ENCODE measurements at regions not wholly inside any gene's neighbourhood (a gene's known extent, or its start where the extent isn't known, plus 50 kb on each side); places are given as distances from the start of the nearest gene placed in this dataset.

DNA sequence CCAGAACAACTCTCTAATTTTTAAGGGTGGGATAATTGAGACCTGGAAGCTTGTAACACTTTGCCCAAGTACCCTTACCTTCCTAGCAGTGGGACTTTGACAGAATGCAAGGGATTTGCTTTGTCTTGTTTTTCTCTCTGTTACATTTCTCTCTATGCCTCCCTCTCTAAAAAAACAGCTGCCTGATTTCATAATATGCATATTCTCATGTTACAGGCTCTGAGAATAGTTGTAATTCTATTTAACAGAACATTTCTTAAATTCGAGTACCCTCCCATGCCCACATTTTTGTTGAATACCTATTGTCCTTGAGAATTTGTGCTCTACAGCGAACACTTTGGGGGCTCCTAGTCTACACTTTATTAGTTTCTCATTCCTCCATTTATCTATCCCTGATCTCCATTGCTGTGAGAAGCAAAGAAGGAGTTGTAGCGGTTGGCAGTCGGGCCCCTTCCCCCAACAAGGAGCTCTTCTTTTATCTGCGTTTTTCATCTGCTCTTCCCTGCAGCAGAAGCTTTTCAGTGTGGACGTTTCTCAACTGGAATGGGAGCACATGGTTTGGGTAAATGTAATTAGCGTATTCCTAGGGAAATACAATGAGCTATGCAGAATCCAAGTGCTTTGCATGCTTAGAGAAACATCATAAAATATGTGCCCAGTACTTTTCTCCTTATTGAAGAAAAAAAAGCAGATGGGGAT is 117.7 kb upstream of the CCDC90B start:
- Histone ChIP-seq H3K4me2 (no peak overlapping the region), H3K27ac (no peak overlapping the region), H3K9me3 (ENCODE audit: low read depth) (no peaks in the 10 kb centered on the region), H3F3A (ENCODE audit: low read depth) (no peaks in the 10 kb centered on the region), H3K79me2 (ENCODE audit: low read depth) (no peaks in the 10 kb centered on the region), H3K4me3 (no peak overlapping the region), H3K4me1 (peaks cover 6% of the 10 kb centered on the region), H4K20me1 (ENCODE audit: low read depth) (no peaks in the 10 kb centered on the region), H3K27me3 (no peaks in the 10 kb centered on the region), H3K36me3 (no peaks in the 10 kb centered on the region), H2AFZ (replicated peaks) (peak overlapping the region; percentile 69), H3K9ac (no peak overlapping the region)
- Mint-ChIP-seq H3K4me3 (no peak overlapping the region), H3K4me1 (peaks cover 6% of the 10 kb centered on the region), H3K9me3 (no peaks in the 10 kb centered on the region), H3K36me3 (no peaks in the 10 kb centered on the region), H3K27me3 (ENCODE audit: insufficient read depth, low read depth) (peaks cover 3% of the 10 kb centered on the region), H3K27ac (peak overlapping the region; percentile 83)
- no peak for DNase-seq (ENCODE audit: low spot score)
- TF ChIP-seq, protein P1, sequence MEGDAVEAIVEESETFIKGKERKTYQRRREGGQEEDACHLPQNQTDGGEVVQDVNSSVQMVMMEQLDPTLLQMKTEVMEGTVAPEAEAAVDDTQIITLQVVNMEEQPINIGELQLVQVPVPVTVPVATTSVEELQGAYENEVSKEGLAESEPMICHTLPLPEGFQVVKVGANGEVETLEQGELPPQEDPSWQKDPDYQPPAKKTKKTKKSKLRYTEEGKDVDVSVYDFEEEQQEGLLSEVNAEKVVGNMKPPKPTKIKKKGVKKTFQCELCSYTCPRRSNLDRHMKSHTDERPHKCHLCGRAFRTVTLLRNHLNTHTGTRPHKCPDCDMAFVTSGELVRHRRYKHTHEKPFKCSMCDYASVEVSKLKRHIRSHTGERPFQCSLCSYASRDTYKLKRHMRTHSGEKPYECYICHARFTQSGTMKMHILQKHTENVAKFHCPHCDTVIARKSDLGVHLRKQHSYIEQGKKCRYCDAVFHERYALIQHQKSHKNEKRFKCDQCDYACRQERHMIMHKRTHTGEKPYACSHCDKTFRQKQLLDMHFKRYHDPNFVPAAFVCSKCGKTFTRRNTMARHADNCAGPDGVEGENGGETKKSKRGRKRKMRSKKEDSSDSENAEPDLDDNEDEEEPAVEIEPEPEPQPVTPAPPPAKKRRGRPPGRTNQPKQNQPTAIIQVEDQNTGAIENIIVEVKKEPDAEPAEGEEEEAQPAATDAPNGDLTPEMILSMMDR (IDR thresholded peaks at IDR 0.05), result no peak
- TF ChIP-seq EZH2phosphoT487 (IDR thresholded peaks at IDR 0.05) (no peak), EZH2 (IDR thresholded peaks at IDR 0.05) (no peak)

DNA sequence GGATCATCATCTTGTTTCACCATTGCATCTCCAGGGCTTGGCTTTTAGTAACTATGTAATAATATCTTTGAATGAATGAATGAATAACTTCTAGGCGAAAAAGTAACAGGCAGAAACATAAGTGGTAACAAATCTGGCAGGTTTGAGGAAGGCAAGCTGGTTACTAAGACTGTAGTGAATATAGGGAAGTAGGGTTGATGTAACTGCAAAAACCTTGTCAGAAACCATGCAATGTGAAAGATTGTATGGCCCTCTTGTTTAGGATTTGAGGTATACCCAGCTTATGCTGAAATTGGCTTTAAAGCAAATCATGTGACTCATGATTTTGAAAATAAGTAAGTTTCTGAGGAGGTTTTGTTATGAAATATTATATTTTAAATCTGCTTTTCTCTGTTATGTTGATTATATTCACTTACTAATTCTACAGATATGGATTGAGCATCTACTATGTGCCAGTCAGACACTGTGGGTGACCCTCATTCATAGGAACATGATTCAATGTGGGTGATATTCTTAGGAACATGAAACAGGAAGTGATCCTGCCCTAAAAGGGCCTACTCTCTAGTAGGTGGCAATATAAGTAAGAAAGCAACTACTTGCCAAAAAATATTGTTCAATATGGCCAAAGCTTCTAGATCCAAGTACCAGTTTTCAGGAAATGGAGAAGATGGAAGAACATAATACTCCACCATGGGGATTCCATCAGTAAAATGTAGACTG is 115.5 kb upstream of the CCDC90B start:
- H3K4me1 ChIP-seq, result peaks cover 6% of the 10 kb centered on the region
- Mint-ChIP-seq H3K36me3 (no peaks in the 10 kb centered on the region), H3K27me3 (ENCODE audit: insufficient read depth, low read depth) (no peaks in the 10 kb centered on the region), H3K9me3 (no peaks in the 10 kb centered on the region), H3K4me1 (peaks cover 6% of the 10 kb centered on the region), H3K4me3 (no peak overlapping the region), H3K27ac (no peak overlapping the region)
- H3K27ac ChIP-seq, result no peak overlapping the region
- no peak overlapping the region for H3K4me2 ChIP-seq
- no peak for TF ChIP-seq EZH2phosphoT487 (IDR thresholded peaks at IDR 0.05)
- TF ChIP-seq, protein P1 (IDR thresholded peaks at IDR 0.05), result no peak
- no peak for TF ChIP-seq EZH2 (IDR thresholded peaks at IDR 0.05)
- H3K9ac ChIP-seq, result no peak overlapping the region
- no peak overlapping the region for H3K4me3 ChIP-seq
- no peak for DNase-seq (ENCODE audit: low spot score)
- H3K27me3 ChIP-seq, result no peaks in the 10 kb centered on the region
- H3F3A ChIP-seq (ENCODE audit: low read depth), result no peaks in the 10 kb centered on the region
- no peaks in the 10 kb centered on the region for H3K79me2 ChIP-seq (ENCODE audit: low read depth)
- no peaks in the 10 kb centered on the region for H4K20me1 ChIP-seq (ENCODE audit: low read depth)
- no peak overlapping the region for H2AFZ ChIP-seq (replicated peaks)
- H3K9me3 ChIP-seq (ENCODE audit: low read depth), result no peaks in the 10 kb centered on the region
- H3K36me3 ChIP-seq, result no peaks in the 10 kb centered on the region

DNA sequence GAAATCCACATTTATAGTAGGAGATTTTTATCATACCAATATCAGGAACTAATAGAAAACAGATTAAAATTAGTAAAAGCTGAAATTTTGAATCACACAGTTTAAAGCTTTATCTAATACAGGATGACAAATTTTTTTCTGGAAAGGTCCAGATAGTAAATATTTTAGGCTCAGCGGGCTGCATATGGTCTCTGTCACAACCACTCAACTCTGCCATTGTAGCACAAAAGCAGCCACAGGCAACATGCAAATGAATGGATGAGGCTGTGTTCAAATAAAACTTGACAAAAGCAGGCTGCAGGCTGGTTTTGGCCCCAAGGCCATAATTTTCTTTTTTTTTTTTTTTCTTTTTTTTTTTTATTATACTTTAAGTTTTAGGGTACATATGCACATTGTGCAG is 108.2 kb upstream of the CCDC90B start:
- Histone ChIP-seq H3K27me3 (no peaks in the 10 kb centered on the region), H3K27ac (no peak overlapping the region), H3F3A (ENCODE audit: low read depth) (no peaks in the 10 kb centered on the region), H4K20me1 (ENCODE audit: low read depth) (no peaks in the 10 kb centered on the region), H3K4me1 (no peaks in the 10 kb centered on the region), H3K4me3 (no peak overlapping the region), H3K79me2 (ENCODE audit: low read depth) (no peaks in the 10 kb centered on the region), H2AFZ (replicated peaks) (no peak overlapping the region), H3K9me3 (ENCODE audit: low read depth) (no peaks in the 10 kb centered on the region), H3K9ac (no peak overlapping the region), H3K4me2 (no peak overlapping the region), H3K36me3 (no peaks in the 10 kb centered on the region)
- Mint-ChIP-seq H3K27ac (no peak overlapping the region), H3K4me3 (no peak overlapping the region), H3K4me1 (no peaks in the 10 kb centered on the region), H3K9me3 (peaks cover 5% of the 10 kb centered on the region), H3K36me3 (no peaks in the 10 kb centered on the region), H3K27me3 (ENCODE audit: insufficient read depth, low read depth) (no peaks in the 10 kb centered on the region)
- no peak for TF ChIP-seq EZH2 (IDR thresholded peaks at IDR 0.05)
- TF ChIP-seq EZH2phosphoT487 (IDR thresholded peaks at IDR 0.05), result no peak
- TF ChIP-seq, protein P1 (IDR thresholded peaks at IDR 0.05), result no peak
- no peak for DNase-seq (ENCODE audit: low spot score)
